ENCODE measurements at regions not wholly inside any gene's neighbourhood (a gene's known extent, or its start where the extent isn't known, plus 50 kb on each side); places are given as distances from the start of the nearest gene placed in this dataset.
"Not testable (repeated sequence)": the region's sequence is repeated elsewhere in the genome, so short reads cannot be mapped to it uniquely, and the experiment has no call there.

GRCh38 chr2:87093252-87093651 lies 71.6 kb upstream of the PLGLB1 start:
- H3K27ac ChIP-seq (ENCODE audit: low read length); H3K4me1 ChIP-seq (ENCODE audit: low read length); H3K9ac ChIP-seq (ENCODE audit: low read length); H3F3A ChIP-seq (ENCODE audit: insufficient read depth, low read length); H3K4me3 ChIP-seq (ENCODE audit: low read length); H3K79me2 ChIP-seq (ENCODE audit: low read length); H4K20me1 ChIP-seq (ENCODE audit: insufficient read depth, low read length); H3K27me3 ChIP-seq (replicated peaks; ENCODE audit: insufficient read depth, low read length); H3K9me3 ChIP-seq (replicated peaks; ENCODE audit: insufficient read depth, low read length); H3K36me3 ChIP-seq (replicated peaks; ENCODE audit: insufficient read depth, low read length); H2AFZ ChIP-seq (ENCODE audit: low read length); DNase-seq; H3K9me2 ChIP-seq (replicated peaks; ENCODE audit: insufficient read depth, low read length); H3K4me2 ChIP-seq (ENCODE audit: low read depth, low read length): not testable (repeated sequence)

DNA sequence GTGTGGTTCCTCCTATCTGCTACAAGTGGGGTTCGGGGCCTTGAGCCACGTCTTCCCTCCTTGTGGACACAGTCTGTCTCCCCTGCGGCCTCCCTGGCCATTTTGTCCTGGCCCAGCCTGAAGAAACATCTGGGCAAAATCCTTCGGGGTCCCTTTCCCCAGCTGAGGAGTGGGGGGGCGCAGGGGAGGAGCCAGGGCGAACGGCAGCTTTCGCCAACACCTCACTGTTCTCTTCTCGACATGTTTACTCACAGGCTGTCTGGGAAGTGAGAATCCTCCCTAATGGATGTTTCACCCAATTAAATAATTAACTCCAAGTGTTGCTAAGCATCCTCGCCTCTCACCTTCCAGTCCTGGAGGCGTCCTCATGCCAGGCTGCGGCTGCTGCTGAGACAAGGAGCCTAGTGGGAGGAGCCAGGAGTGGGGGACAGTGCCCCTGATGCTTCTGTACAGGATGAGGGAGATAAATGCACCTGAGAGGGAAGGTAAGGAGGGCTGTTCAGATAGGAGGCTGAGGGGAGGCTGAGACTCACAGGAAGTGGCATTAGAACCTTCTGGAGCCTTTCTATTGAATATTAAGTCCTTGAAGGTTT lies 72.4 kb upstream of the PLGLB1 start:
- not testable (repeated sequence) for H3K27me3 ChIP-seq (replicated peaks; ENCODE audit: insufficient read depth, low read length); DNase-seq; H3K79me2 ChIP-seq (ENCODE audit: low read length); H3K4me3 ChIP-seq (ENCODE audit: low read length); H3K4me1 ChIP-seq (ENCODE audit: low read length); H3K9me3 ChIP-seq (replicated peaks; ENCODE audit: insufficient read depth, low read length); H3F3A ChIP-seq (ENCODE audit: insufficient read depth, low read length); H2AFZ ChIP-seq (ENCODE audit: low read length); H3K36me3 ChIP-seq (replicated peaks; ENCODE audit: insufficient read depth, low read length); H4K20me1 ChIP-seq (ENCODE audit: insufficient read depth, low read length); H3K9ac ChIP-seq (ENCODE audit: low read length); H3K4me2 ChIP-seq (ENCODE audit: low read depth, low read length); H3K27ac ChIP-seq (ENCODE audit: low read length); H3K9me2 ChIP-seq (replicated peaks; ENCODE audit: insufficient read depth, low read length)

GRCh38 chr2:87095804-87096203 lies 74.2 kb upstream of the PLGLB1 start:
- not testable (repeated sequence) for H2AFZ ChIP-seq (ENCODE audit: low read length); H3K9ac ChIP-seq (ENCODE audit: low read length); H4K20me1 ChIP-seq (ENCODE audit: insufficient read depth, low read length); H3K9me3 ChIP-seq (replicated peaks; ENCODE audit: insufficient read depth, low read length); H3K36me3 ChIP-seq (replicated peaks; ENCODE audit: insufficient read depth, low read length); H3K4me1 ChIP-seq (ENCODE audit: low read length); H3K27me3 ChIP-seq (replicated peaks; ENCODE audit: insufficient read depth, low read length); H3K4me2 ChIP-seq (ENCODE audit: low read depth, low read length); H3K27ac ChIP-seq (ENCODE audit: low read length); H3K4me3 ChIP-seq (ENCODE audit: low read length); H3K9me2 ChIP-seq (replicated peaks; ENCODE audit: insufficient read depth, low read length); H3K79me2 ChIP-seq (ENCODE audit: low read length); H3F3A ChIP-seq (ENCODE audit: insufficient read depth, low read length); DNase-seq

DNA sequence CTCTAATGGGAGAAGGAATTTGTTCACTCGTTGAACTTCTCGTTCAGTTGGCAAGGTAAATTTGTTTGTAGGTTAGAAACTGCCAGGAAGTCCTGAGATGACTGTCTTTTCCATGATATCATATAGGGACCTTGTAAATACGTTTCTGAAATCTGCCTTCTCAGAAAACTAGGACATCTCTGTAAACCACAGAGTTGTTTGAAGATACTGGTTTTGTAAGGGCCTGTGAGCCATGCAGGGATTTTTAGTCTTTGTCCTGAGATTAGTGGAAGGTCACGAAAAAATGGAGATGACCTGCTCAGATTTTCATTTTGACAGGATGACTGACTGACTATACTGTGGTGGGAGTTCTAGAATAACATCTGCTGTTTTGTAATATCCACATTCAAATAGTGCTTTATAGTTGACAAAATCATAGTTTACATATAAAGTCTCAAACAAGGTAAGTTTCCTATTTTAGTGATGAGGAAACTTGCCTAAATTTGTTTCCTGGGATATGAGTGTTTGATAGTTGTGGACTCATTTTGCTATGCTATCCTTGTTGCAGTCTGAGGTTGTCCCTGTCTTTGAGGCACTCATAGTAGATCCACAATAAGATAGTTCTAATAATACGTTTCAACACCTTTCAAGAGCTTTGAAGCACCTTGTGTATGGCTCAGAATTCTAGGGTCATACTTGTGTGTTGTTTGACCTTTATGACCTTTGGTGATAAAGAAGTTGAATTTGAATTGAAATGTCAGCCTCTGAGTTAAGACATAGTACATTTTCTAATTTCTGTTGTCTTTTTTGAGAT lies 107.3 kb upstream of the PLGLB1 start:
- not testable (repeated sequence) for H3K4me2 ChIP-seq (ENCODE audit: low read depth, low read length); H3K4me3 ChIP-seq (ENCODE audit: low read length); H3K36me3 ChIP-seq (replicated peaks; ENCODE audit: insufficient read depth, low read length); H3F3A ChIP-seq (ENCODE audit: insufficient read depth, low read length); H4K20me1 ChIP-seq (ENCODE audit: insufficient read depth, low read length); H2AFZ ChIP-seq (ENCODE audit: low read length); DNase-seq; H3K27me3 ChIP-seq (replicated peaks; ENCODE audit: insufficient read depth, low read length); H3K79me2 ChIP-seq (ENCODE audit: low read length); H3K9me2 ChIP-seq (replicated peaks; ENCODE audit: insufficient read depth, low read length); H3K4me1 ChIP-seq (ENCODE audit: low read length); H3K9ac ChIP-seq (ENCODE audit: low read length); H3K9me3 ChIP-seq (replicated peaks; ENCODE audit: insufficient read depth, low read length); H3K27ac ChIP-seq (ENCODE audit: low read length)

- not testable (repeated sequence) for H3K27ac ChIP-seq (ENCODE audit: low read length); H4K20me1 ChIP-seq (ENCODE audit: insufficient read depth, low read length); H3K27me3 ChIP-seq (replicated peaks; ENCODE audit: insufficient read depth, low read length); H3K9me2 ChIP-seq (replicated peaks; ENCODE audit: insufficient read depth, low read length); H3K9me3 ChIP-seq (replicated peaks; ENCODE audit: insufficient read depth, low read length); H3F3A ChIP-seq (ENCODE audit: insufficient read depth, low read length); H3K4me3 ChIP-seq (ENCODE audit: low read length); H3K36me3 ChIP-seq (replicated peaks; ENCODE audit: insufficient read depth, low read length); H3K4me2 ChIP-seq (ENCODE audit: low read depth, low read length); H3K4me1 ChIP-seq (ENCODE audit: low read length); H3K9ac ChIP-seq (ENCODE audit: low read length); H3K79me2 ChIP-seq (ENCODE audit: low read length); H2AFZ ChIP-seq (ENCODE audit: low read length)
- peak; percentile 6 for DNase-seq
Measured at GRCh38 chr2:87132577-87132976, 110.9 kb upstream of the PLGLB1 start.

- not testable (repeated sequence) for H3K4me3 ChIP-seq (ENCODE audit: low read length); H3K9ac ChIP-seq (ENCODE audit: low read length); H3K36me3 ChIP-seq (replicated peaks; ENCODE audit: insufficient read depth, low read length); H3F3A ChIP-seq (ENCODE audit: insufficient read depth, low read length); H3K27ac ChIP-seq (ENCODE audit: low read length); H3K9me3 ChIP-seq (replicated peaks; ENCODE audit: insufficient read depth, low read length); DNase-seq; H4K20me1 ChIP-seq (ENCODE audit: insufficient read depth, low read length); H2AFZ ChIP-seq (ENCODE audit: low read length); H3K79me2 ChIP-seq (ENCODE audit: low read length); H3K4me2 ChIP-seq (ENCODE audit: low read depth, low read length); H3K4me1 ChIP-seq (ENCODE audit: low read length); H3K27me3 ChIP-seq (replicated peaks; ENCODE audit: insufficient read depth, low read length); H3K9me2 ChIP-seq (replicated peaks; ENCODE audit: insufficient read depth, low read length)
Measured at GRCh38 chr2:87151835-87152493, 130.3 kb upstream of the PLGLB1 start.

- not testable (repeated sequence) for H3K9ac ChIP-seq (ENCODE audit: low read length); H3K4me3 ChIP-seq (ENCODE audit: low read length); H3K4me1 ChIP-seq (ENCODE audit: low read length); H4K20me1 ChIP-seq (ENCODE audit: insufficient read depth, low read length); H2AFZ ChIP-seq (ENCODE audit: low read length); H3K27ac ChIP-seq (ENCODE audit: low read length); H3K79me2 ChIP-seq (ENCODE audit: low read length); H3K9me3 ChIP-seq (replicated peaks; ENCODE audit: insufficient read depth, low read length); H3K36me3 ChIP-seq (replicated peaks; ENCODE audit: insufficient read depth, low read length); H3K9me2 ChIP-seq (replicated peaks; ENCODE audit: insufficient read depth, low read length); H3K4me2 ChIP-seq (ENCODE audit: low read depth, low read length); H3F3A ChIP-seq (ENCODE audit: insufficient read depth, low read length); H3K27me3 ChIP-seq (replicated peaks; ENCODE audit: insufficient read depth, low read length); DNase-seq
Measured at GRCh38 chr2:87174454-87174853, 152.8 kb upstream of the PLGLB1 start.

GRCh38 chr2:87183373-87183772 lies 161.7 kb upstream of the PLGLB1 start:
- not testable (repeated sequence) for H3K27ac ChIP-seq (ENCODE audit: low read length); H3K9ac ChIP-seq (ENCODE audit: low read length); H3K36me3 ChIP-seq (replicated peaks; ENCODE audit: insufficient read depth, low read length); H4K20me1 ChIP-seq (ENCODE audit: insufficient read depth, low read length); H3K4me1 ChIP-seq (ENCODE audit: low read length); H3K9me3 ChIP-seq (replicated peaks; ENCODE audit: insufficient read depth, low read length); H3K4me2 ChIP-seq (ENCODE audit: low read depth, low read length); H3K27me3 ChIP-seq (replicated peaks; ENCODE audit: insufficient read depth, low read length); H3F3A ChIP-seq (ENCODE audit: insufficient read depth, low read length); DNase-seq; H3K79me2 ChIP-seq (ENCODE audit: low read length); H3K9me2 ChIP-seq (replicated peaks; ENCODE audit: insufficient read depth, low read length); H3K4me3 ChIP-seq (ENCODE audit: low read length); H2AFZ ChIP-seq (ENCODE audit: low read length)

Measured in MM.1S (cell line).